NT2/D1 (cell line): ENCODE measurements at regions not wholly inside any gene's neighbourhood (a gene's known extent, or its start where the extent isn't known, plus 50 kb on each side); places are given as distances from the start of the nearest gene placed in this dataset.

ENCODE experiments used
- SUZ12 ChIP-seq: IDR thresholded peaks from 2 replicates; pipeline ENCODE4 v1.6.1; 2011; ENCODE audit not compliant: insufficient read length, insufficient read depth; ENCODE audit errors: extremely low read depth
- YY1 ChIP-seq: IDR thresholded peaks from 2 replicates; pipeline ENCODE4 v1.6.1; 2011; ENCODE audit not compliant: insufficient read length, insufficient read depth
- ZNF274 ChIP-seq: IDR thresholded peaks from 2 replicates; pipeline ENCODE4 v1.6.1; 2011; ENCODE audit warnings: mild to moderate bottlenecking, low read depth, low read length

DNA sequence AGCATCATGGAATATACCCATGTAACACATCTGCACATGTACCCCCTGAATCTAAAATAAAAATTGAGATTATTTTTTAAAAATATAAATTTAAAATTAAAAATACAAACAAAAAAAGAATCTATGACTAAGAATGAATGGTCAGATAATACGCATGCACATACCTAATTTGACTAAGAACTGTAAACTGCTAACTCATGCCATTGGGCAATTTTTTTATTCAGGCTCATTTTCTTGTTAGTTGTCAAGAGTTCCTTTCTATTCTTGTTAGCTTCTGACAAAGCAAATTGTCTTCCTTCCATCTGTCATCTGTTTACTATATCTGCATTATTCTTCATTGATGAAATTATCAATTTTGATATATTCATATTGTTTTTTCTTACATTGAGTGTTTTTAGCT is 69.5 kb upstream of the HAND1 start:
- TF ChIP-seq ZNF274 (no peak), YY1 (no peak), SUZ12 (no peak)
